Left ventricle myocardium superior (tissue), 1 donor: ENCODE measurements at regions not wholly inside any gene's neighbourhood (a gene's known extent, or its start where the extent isn't known, plus 50 kb on each side); places are given as distances from the start of the nearest gene placed in this dataset.

Source experiments
- ATAC-seq: fragments of 200-7000 bp; cut with Tn5 transposase; one replicate; pipeline ENCODE4 v1.9.1; 2020; ENCODE audit warnings: mild to moderate bottlenecking, moderate library complexity
- DNase-seq: peaks from one replicate; pipeline ENCODE4 v3.0.0-alpha.2; 2020
- intact Hi-C: fragments of 100-400 bp; cut with micrococcal nuclease; formaldehyde crosslinking; loops from one replicate; pipeline ENCODE4 v1.11.0; 2022
- donor health status: DM: no; HTN: yes; CAD: no; lungs with severe emphysema.

DNA sequence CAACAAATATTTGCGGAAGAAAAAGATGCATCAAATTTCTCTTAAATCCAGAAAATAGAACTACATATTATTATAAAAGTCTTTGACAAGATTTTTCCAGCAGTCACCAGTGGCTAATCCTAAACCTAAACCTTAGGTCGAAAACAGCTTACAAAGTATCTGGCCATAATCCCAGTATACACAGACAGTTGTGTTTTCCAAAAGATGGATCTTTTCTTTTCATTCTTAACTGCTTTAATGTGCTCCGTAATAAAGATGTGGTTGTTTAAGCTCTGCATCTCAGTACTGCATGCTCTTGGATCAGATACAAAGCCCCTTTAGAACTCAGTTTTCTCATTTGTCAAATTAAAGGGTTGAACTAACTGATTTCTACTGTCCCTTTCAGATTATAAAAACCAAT lies 247.8 kb downstream of the TXNL1 start:
- no peak for DNase-seq
- ATAC-seq: no peak
- intact Hi-C loops: no loop called here

DNA sequence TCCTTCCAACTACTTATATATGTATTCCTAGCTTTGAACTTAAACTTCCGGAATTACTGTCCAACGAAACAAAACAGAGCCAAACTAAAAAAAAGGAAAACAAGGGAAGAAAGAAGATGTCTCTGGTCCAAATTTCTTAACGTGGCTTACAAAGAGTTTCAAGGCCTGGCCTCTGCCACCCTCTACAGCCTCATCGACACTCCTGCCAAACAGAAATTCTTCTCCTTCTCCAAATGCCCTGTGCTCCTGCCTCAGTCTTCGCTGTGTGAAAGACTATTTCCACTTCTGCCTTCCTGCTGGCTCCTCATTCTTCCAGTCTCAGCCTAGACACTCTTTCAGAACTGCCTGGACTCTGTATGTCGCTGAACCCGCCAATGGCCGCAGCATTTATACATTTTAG lies 249.2 kb downstream of the TXNL1 start:
- no peak for DNase-seq
- intact Hi-C loops: no loop called here
- no peak for ATAC-seq

GRCh38 chr18:56388571-56388970 lies 249.8 kb downstream of the TXNL1 start:
- no peak for DNase-seq
- intact Hi-C loops: no loop called here
- ATAC-seq: no peak

- DNase-seq: no peak
- intact Hi-C loops: no loop called here
- no peak for ATAC-seq
These were observed 251.5 kb downstream of the TXNL1 start for GRCh38 chr18:56386856-56387255.

DNA sequence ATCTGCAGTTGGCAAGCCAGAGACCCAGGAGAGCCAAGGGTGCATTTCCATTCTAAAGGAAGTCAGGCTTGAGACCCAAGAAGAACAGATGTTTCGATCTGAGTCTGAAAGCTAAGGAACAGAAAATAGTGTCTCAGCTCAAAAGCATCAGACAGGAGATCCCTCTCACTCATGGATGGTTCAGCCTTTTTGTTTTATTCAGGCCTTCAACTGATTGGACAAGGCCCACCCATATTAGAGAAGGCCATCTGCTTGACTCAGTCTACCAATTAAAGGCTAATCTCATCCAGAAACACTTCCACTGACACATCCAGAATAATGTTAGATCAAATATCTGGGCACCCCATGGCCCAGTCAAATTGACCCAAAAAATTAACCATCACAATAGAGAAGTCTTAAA lies 255.0 kb downstream of the TXNL1 start:
- ATAC-seq: no peak
- no peak for DNase-seq
- intact Hi-C loops: no loop called here

DNA sequence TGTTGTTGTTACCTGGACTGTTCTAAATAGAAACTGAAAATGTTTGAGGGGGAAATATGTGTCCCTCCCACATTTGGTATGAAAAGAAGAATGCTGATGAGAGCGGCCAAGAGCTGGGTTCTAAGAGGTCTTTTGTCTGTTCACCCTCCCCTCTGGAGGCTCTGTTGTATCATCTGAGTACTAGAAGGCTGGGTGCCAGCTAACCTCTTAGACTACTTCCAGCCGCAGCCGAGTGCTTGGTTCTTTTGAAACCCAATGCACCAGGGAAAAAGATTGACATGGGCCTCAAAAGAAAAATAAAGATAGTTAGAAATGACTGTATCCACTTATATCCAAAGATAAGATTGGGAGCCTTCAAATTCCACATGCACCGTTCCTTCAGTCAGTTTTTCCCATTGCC lies 255.9 kb downstream of the TXNL1 start:
- peak; percentile 72 for ATAC-seq
- DNase-seq: no peak
- intact Hi-C loops: no loop called here

- intact Hi-C loops: no loop called here
- peak; percentile 26 for ATAC-seq
- no peak for DNase-seq
These were observed 257.2 kb downstream of the TXNL1 start for GRCh38 chr18:56381196-56381595.

DNA sequence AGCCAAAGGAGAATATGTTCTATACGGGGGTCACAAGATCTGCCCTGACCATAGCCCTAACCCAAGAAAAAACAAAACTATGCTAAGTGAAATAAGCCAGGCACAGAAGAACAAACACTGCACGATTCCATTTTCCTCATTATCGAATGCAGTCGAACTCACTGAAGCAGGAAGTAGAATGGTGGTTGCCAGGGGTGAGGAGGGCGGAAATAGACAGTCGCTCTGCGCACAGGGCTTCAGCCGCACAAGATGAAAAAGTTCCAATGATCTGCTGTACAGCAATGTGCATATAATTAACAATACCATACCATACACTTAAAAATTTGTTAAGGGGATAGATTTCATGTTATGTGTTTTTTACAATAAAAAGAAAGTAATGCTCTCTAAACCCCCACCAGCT lies 257.7 kb downstream of the TXNL1 start:
- ATAC-seq (no peak), DNase-seq (no peak)
- intact Hi-C loops: no loop called here

- DNase-seq: no peak
- intact Hi-C loops: no loop called here
- ATAC-seq: no peak
These were observed 259.1 kb downstream of the TXNL1 start for GRCh38 chr18:56379256-56379655.

DNA sequence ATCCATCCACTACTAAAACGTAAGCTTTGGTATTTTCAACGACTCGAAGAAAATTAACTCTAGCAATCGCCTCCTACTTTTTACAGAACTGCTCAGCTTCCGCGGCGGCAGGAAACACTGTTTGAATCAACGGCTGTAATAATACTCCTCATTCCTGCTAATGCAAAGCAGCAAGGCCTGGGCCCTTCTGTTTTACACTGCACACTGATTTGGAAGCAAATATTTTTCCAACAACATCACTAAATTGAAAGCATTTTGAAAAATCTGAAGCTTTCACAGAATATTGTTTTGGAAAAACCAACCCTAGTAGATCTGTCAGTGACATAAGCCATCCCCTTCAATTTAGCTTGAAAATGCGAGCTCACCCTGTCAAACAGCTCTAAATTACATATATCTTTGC lies 261.2 kb downstream of the TXNL1 start:
- DNase-seq (no peak), ATAC-seq (peak; percentile 51)
- intact Hi-C loops: no loop called here

GRCh38 chr18:56374007-56374655 lies 264.3 kb downstream of the TXNL1 start:
- intact Hi-C loops: no loop called here
- ATAC-seq: no peak
- no peak for DNase-seq

GRCh38 chr18:56373601-56374000 lies 264.8 kb downstream of the TXNL1 start:
- no peak for ATAC-seq
- intact Hi-C loops: no loop called here
- DNase-seq: no peak

- intact Hi-C loops: no loop called here
- no peak for ATAC-seq
- DNase-seq: no peak
These were observed 270.3 kb downstream of the TXNL1 start for GRCh38 chr18:56368066-56368465.

- intact Hi-C loops: no loop called here
- no peak for DNase-seq
- no peak for ATAC-seq
These were observed 279.6 kb downstream of the TXNL1 start for GRCh38 chr18:56358608-56359280.

DNA sequence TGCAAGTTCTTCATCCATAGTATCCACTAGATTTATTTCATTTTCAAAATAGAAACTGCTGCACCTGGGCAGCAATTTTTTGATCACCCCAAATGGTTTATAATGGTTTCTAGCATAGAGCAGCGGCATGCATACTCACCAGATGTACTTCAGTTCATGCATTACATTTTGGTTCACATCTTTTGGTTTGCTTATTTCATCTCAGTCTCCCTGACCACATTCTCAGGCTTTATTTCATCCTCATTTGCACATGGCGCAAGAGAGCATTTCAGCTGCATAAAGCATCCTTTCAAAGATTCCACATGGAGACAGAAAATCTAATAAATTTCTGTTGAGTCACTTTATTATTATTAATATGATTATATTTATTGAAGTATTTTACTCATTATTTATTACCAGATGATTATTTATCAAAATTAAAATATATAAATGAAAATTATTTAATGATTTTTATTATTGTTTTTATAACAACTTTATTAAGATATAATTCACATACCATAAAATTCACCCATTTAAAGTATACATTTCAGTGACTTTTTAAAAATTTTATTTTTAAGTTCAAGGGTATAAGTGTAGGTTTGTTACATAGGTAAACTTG lies 284.6 kb downstream of the TXNL1 start:
- intact Hi-C loops: no loop called here
- ATAC-seq (no peak), DNase-seq (no peak)

DNA sequence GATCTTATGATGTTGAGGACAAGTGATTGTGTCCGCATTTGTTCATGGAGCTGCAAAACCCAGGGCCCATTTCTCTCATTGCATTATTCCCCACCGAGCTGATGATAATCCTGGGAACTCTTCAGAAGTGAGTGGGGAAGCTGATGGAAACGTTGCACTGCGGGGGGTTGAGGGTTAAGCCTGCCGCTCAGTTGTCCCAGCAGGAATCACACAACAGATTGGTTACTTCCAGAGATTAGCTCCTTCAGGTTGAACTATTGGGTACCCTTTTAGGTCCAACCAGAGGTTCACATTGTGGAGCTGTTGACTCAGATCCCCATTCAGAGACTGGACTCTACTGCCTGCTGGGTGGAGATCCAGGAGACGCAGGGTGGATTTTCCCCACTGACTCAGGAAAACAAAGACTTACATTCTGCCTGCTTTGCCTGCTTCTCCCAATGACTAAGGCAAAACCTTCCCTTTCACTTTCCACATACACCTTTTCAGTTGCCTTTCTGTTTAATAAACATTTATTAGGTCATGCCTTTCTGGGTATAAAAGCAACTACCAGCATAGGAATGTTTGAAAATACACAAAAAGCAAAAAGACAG lies 286.4 kb downstream of the TXNL1 start:
- intact Hi-C loops: no loop called here
- DNase-seq (no peak), ATAC-seq (no peak)

- DNase-seq (no peak), ATAC-seq (no peak)
- intact Hi-C loops: no loop called here
These were observed 300.9 kb downstream of the TXNL1 start for GRCh38 chr18:56337507-56337906.

DNA sequence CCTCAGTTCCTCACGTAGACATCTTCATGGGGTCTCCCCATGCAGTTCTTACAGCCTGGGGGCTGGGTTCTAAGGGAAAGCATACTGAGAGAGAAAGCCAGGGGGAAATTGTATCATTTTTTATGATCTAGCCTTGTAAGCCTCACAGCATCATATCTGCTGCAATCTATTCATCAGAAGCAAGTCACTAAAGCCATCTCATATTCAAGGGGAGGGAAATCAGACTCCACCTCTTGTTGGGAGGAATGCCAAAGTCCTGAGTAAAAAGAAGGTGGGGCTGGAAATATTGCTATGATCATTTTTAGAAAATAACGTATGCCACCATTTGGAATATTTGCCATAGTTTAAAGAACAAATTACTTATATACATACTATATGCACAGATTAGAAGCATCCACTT lies 304.6 kb downstream of the TXNL1 start:
- ATAC-seq (no peak), DNase-seq (no peak)
- intact Hi-C loops: no loop called here

- DNase-seq (no peak), ATAC-seq (no peak)
- intact Hi-C loops: no loop called here
These were observed 305.2 kb downstream of the TXNL1 start for GRCh38 chr18:56333146-56333545.

DNA sequence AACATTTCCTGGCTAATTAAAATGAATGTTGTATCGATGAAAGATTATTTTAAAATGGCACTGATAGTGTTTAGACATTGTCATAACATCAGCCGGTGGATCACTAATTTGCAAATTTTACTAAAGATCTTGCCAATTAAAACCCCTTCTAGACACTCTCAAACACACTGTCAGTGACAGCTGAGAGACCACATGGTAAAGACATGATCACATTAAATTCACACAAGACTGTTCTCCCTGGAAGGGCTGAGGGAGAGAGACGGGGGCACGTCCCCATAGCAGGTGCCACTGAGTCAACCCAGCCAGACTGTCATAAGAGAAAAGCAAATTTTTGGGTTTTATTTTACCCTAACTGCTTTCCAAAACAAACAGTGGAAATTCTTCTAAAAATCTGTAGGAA lies 306.0 kb downstream of the TXNL1 start:
- intact Hi-C loops: no loop called here
- ATAC-seq (no peak), DNase-seq (no peak)
